ENCODE measurements at regions not wholly inside any gene's neighbourhood (a gene's known extent, or its start where the extent isn't known, plus 50 kb on each side); places are given as distances from the start of the nearest gene placed in this dataset.

DNA sequence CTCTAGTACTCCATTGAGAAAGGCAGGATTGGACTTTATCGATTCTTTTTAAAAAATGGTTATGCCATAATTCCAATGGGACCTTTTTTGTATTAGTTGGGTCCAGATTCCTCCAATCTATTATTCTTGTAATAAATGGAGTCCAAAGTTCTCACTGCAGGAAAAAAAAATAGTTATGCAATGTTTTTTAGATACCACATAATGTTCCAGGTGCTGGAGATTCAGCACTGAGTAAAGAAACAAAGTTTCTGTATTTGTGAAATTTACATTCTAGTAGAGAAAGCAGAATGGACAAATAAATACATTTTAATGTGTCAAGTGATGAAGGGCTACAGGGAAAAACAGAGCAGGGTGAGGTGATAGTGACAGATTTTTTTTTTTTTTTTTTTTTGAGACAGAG lies 78.5 kb upstream of the MYCN start:
- Histone ChIP-seq H3K4me3 (replicated peaks in 1 of 4; ENCODE audit: control extremely low read depth in 1 of 4, insufficient read depth in 1 of 4, low read depth in 3 of 4, low read length in 4 of 4) (no peak overlapping the region), H3K27me3 (ENCODE audit: control insufficient read depth, insufficient read depth, low read length) (no peaks in the 10 kb centered on the region), H2AFZ (ENCODE audit: low read length) (no peak overlapping the region), H3K27ac (ENCODE audit: insufficient read depth, low read length) (no peak overlapping the region), H3K4me1 (ENCODE audit: control insufficient read depth, extremely low read depth, insufficient read depth, low read length) (no peaks in the 10 kb centered on the region), H3K9ac (ENCODE audit: insufficient read depth, low read length) (no peak overlapping the region), H3K36me3 (ENCODE audit: control insufficient read depth, insufficient read depth, low read length) (no peaks in the 10 kb centered on the region), H3K79me2 (ENCODE audit: control insufficient read depth, insufficient read depth, low read length) (no peaks in the 10 kb centered on the region), H3K4me2 (ENCODE audit: extremely low read depth, insufficient read depth, low read length) (no peak overlapping the region), H3K9me3 (ENCODE audit: control insufficient read depth, insufficient read depth, low read depth, low read length) (no peaks in the 10 kb centered on the region), H4K20me1 (ENCODE audit: control insufficient read depth, extremely low read depth, insufficient read depth, low read length) (no peaks in the 10 kb centered on the region)
- TF ChIP-seq EZH2 (IDR thresholded peaks at IDR 0.05; ENCODE audit: low read length, missing control alignments) (no peak), CTCF (conservative IDR thresholded peaks at IDR 0.05 in 1 of 2, IDR thresholded peaks at IDR 0.05 in 1 of 2; ENCODE audit: low read depth in 1 of 2, low read length in 2 of 2) (no peak)
- DNase-seq (ENCODE audit: low read depth in 2 of 2): no peak

DNA sequence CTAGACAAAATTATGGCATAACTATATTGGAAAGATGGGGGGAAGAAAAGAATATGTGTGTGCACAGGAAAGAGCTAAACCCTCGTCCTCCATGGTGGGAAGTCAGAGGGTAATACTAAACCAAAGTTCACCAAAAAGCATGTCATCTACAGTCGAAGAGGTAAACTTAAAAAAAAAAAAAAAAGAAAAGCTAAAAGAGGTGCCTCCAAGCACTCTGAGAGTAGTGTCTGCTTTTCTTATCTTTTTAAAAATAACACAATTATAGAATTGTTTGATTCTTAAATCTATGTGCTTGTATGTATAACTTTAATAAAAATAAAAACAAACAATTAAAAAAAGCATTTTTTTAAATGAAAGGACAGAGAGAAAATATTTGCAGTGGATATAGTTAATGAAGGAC lies 77.3 kb upstream of the MYCN start:
- TF ChIP-seq EZH2 (IDR thresholded peaks at IDR 0.05; ENCODE audit: low read length, missing control alignments) (no peak), CTCF (conservative IDR thresholded peaks at IDR 0.05 in 1 of 2, IDR thresholded peaks at IDR 0.05 in 1 of 2; ENCODE audit: low read depth in 1 of 2, low read length in 2 of 2) (no peak)
- Histone ChIP-seq H2AFZ (ENCODE audit: low read length) (no peak overlapping the region), H3K4me3 (replicated peaks in 1 of 4; ENCODE audit: control extremely low read depth in 1 of 4, insufficient read depth in 1 of 4, low read depth in 3 of 4, low read length in 4 of 4) (no peak overlapping the region)

GRCh38 chr2:15863494-15864175 lies 76.7 kb upstream of the MYCN start:
- no peak overlapping the region for H3K9ac ChIP-seq (ENCODE audit: insufficient read depth, low read length)
- H4K20me1 ChIP-seq (ENCODE audit: control insufficient read depth, extremely low read depth, insufficient read depth, low read length): no peaks in the 10 kb centered on the region
- H3K4me3 ChIP-seq (replicated peaks in 1 of 4; ENCODE audit: control extremely low read depth in 1 of 4, insufficient read depth in 1 of 4, low read depth in 3 of 4, low read length in 4 of 4): no peak overlapping the region
- H3K27ac ChIP-seq (ENCODE audit: insufficient read depth, low read length): no peak overlapping the region
- no peaks in the 10 kb centered on the region for H3K36me3 ChIP-seq (ENCODE audit: control insufficient read depth, insufficient read depth, low read length)
- no peaks in the 10 kb centered on the region for H3K4me1 ChIP-seq (ENCODE audit: control insufficient read depth, extremely low read depth, insufficient read depth, low read length)
- DNase-seq (ENCODE audit: low read depth in 2 of 2): no peak
- TF ChIP-seq EZH2 (IDR thresholded peaks at IDR 0.05; ENCODE audit: low read length, missing control alignments): no peak
- no peak for TF ChIP-seq CTCF (conservative IDR thresholded peaks at IDR 0.05 in 1 of 2, IDR thresholded peaks at IDR 0.05 in 1 of 2; ENCODE audit: low read depth in 1 of 2, low read length in 2 of 2)
- H3K27me3 ChIP-seq (ENCODE audit: control insufficient read depth, insufficient read depth, low read length): no peaks in the 10 kb centered on the region
- no peak overlapping the region for H3K4me2 ChIP-seq (ENCODE audit: extremely low read depth, insufficient read depth, low read length)
- no peaks in the 10 kb centered on the region for H3K79me2 ChIP-seq (ENCODE audit: control insufficient read depth, insufficient read depth, low read length)
- no peaks in the 10 kb centered on the region for H3K9me3 ChIP-seq (ENCODE audit: control insufficient read depth, insufficient read depth, low read depth, low read length)
- H2AFZ ChIP-seq (ENCODE audit: low read length): no peak overlapping the region

More for the DNA sequence above, 77.3 kb upstream of the MYCN start:
- Histone ChIP-seq H3K9ac (ENCODE audit: insufficient read depth, low read length) (no peak overlapping the region), H3K4me2 (ENCODE audit: extremely low read depth, insufficient read depth, low read length) (no peak overlapping the region), H3K79me2 (ENCODE audit: control insufficient read depth, insufficient read depth, low read length) (no peaks in the 10 kb centered on the region), H3K9me3 (ENCODE audit: control insufficient read depth, insufficient read depth, low read depth, low read length) (no peaks in the 10 kb centered on the region), H3K27me3 (ENCODE audit: control insufficient read depth, insufficient read depth, low read length) (no peaks in the 10 kb centered on the region), H3K4me1 (ENCODE audit: control insufficient read depth, extremely low read depth, insufficient read depth, low read length) (no peaks in the 10 kb centered on the region), H3K27ac (ENCODE audit: insufficient read depth, low read length) (no peak overlapping the region), H3K36me3 (ENCODE audit: control insufficient read depth, insufficient read depth, low read length) (no peaks in the 10 kb centered on the region), H4K20me1 (ENCODE audit: control insufficient read depth, extremely low read depth, insufficient read depth, low read length) (no peaks in the 10 kb centered on the region)
- DNase-seq (ENCODE audit: low read depth in 2 of 2): no peak
